PC-9 (cell line): ENCODE measurements at regions not wholly inside any gene's neighbourhood (a gene's known extent, or its start where the extent isn't known, plus 50 kb on each side); places are given as distances from the start of the nearest gene placed in this dataset.

Experiments used
- CTCF ChIP-seq: fragments of 200-600 bp; sonication (generic); conservative IDR thresholded peaks from 2 replicates; pipeline ENCODE4 v1.6.1; 2017; ENCODE audit warnings: mixed run types, antibody characterized with exemption, mild to moderate bottlenecking, moderate library complexity
- EZH2 ChIP-seq: fragments of 200-600 bp; sonication (generic); IDR thresholded peaks from 2 replicates; pipeline ENCODE4 v1.8.0; 2017; ENCODE audit warnings: antibody characterized with exemption, low read depth

GRCh38 chr6:44563397-44563796 is 175.9 kb downstream of the CDC5L start:
- no peak for TF ChIP-seq CTCF
- no peak for TF ChIP-seq EZH2
